RWPE1 (cell line): ENCODE measurements at regions not wholly inside any gene's neighbourhood (a gene's known extent, or its start where the extent isn't known, plus 50 kb on each side); places are given as distances from the start of the nearest gene placed in this dataset.

Source experiments
- CTCF ChIA-PET: fragments of 350-600 bp; sonication (Branson Sonifier 250); formaldehyde crosslinking; extraction: SDS; loops from one replicate; lab custom pipeline; 2021; lab: Yijun Ruan, JAX
- POLR2A ChIA-PET: fragments of 400-600 bp; formaldehyde crosslinking; extraction: SDS; loops from one replicate; lab custom pipeline; 2020; ENCODE audit warnings: antibody characterized with exemption; ENCODE audit not compliant: low non-redundant PET; lab: Yijun Ruan, JAX
- DNase-seq: peaks from one replicate; pipeline ENCODE4 v3.0.0; 2012; ENCODE audit warnings: low spot score
- H3K27ac ChIP-seq: fragments of 450-650 bp; 2 replicates; pipeline ENCODE4 v1.5.1; 2017
- TF ChIP-seq, protein P1 (sequence below): fragments of 450-650 bp; conservative IDR thresholded peaks from 2 replicates; pipeline ENCODE4 v1.5.1; 2017; ENCODE audit warnings: low read depth, mild to moderate bottlenecking

DNA sequence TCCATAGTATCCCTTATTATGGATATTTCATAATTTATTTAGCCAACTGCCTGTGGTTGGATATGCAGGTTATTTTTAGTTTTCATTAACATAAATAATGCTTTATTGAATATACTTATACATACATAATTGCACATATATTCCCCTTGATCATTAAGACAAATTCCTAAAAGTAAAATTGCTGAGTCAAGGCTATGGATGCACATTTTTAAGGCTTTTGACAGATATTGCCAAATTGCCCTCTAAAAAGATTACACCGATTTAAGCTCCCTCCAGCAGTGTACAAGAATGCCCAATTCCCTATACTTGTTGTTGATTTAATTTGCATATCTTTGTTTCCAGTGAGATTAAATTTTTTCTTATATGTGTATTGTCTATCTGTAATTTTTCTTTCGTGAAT lies 176.7 kb downstream of the C1orf94 start:
- TF ChIP-seq, protein P1, sequence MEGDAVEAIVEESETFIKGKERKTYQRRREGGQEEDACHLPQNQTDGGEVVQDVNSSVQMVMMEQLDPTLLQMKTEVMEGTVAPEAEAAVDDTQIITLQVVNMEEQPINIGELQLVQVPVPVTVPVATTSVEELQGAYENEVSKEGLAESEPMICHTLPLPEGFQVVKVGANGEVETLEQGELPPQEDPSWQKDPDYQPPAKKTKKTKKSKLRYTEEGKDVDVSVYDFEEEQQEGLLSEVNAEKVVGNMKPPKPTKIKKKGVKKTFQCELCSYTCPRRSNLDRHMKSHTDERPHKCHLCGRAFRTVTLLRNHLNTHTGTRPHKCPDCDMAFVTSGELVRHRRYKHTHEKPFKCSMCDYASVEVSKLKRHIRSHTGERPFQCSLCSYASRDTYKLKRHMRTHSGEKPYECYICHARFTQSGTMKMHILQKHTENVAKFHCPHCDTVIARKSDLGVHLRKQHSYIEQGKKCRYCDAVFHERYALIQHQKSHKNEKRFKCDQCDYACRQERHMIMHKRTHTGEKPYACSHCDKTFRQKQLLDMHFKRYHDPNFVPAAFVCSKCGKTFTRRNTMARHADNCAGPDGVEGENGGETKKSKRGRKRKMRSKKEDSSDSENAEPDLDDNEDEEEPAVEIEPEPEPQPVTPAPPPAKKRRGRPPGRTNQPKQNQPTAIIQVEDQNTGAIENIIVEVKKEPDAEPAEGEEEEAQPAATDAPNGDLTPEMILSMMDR, result no peak
- H3K27ac ChIP-seq, result no peak overlapping the region
- CTCF ChIA-PET, result no interaction called here
- POLR2A ChIA-PET, result no interaction called here
- DNase-seq, result no peak

DNA sequence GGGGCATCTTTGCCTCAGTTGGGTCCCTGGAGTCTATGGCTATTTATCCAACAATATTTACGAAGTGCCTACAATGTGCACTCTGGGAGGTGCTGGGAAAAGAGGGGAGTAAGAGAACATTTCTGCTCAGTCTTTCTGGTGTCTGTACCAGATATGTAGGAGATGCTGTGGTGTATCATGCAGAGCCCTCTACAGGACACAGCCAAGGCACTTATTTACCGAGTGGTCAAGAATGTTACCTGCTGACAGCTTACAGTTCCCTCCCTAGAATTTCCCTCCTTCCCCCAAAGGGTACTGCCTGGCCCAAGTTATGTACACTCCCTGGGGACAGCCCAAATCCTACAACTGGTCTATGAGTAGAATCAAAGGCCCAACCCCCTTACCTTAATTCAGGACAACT lies 177.7 kb downstream of the C1orf94 start:
- CTCF ChIA-PET, result no interaction called here
- DNase-seq, result no peak
- TF ChIP-seq, protein P1, result no peak

DNA sequence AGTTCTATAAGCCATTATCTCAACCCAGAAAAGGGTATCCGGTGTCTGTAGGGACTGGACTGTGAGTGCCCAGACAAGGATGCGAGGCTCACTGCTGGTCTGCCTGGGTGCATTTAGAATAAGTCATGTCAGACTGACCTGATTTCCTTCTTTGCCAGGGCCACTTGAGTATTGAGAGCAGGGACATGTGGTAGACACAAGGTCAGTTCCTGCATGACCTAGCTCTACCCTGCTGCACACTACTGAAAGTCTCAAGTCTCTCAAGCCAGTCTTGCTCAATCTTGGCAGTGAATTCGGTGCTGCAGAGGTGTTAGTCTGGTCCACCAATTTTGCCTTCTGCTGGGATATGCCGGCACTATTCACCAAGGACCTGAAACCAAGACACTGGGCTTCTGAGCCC lies 180.1 kb downstream of the C1orf94 start:
- H3K27ac ChIP-seq, result no peak overlapping the region
- TF ChIP-seq, protein P1, result no peak
- ChIA-PET CTCF (no interaction called here), POLR2A (no interaction called here)
- no peak for DNase-seq

More for the DNA sequence above, 177.7 kb downstream of the C1orf94 start:
- POLR2A ChIA-PET, result no interaction called here
- H3K27ac ChIP-seq, result no peak overlapping the region

DNA sequence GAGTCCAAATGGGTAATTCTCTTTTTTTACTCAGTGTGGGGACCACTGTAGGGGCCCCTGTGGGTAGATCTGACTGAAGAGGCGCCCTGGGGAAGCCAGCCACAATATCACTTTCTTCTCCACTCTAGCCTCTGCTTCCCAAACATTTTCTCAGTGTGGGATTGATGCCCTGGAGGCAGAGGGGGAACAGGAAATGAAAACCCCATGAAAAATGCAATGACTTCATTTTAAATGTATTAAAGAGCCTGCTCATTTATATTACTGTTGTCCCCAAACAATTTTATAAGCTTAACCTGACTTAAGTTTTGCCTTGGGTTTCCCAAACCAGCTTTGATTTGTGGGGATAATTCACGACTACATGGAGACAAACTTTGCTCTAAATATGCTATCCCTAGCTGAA lies 181.9 kb downstream of the C1orf94 start:
- ChIA-PET CTCF (no interaction called here), POLR2A (no interaction called here)
- TF ChIP-seq, protein P1, result no peak
- no peak for DNase-seq
- no peak overlapping the region for H3K27ac ChIP-seq

DNA sequence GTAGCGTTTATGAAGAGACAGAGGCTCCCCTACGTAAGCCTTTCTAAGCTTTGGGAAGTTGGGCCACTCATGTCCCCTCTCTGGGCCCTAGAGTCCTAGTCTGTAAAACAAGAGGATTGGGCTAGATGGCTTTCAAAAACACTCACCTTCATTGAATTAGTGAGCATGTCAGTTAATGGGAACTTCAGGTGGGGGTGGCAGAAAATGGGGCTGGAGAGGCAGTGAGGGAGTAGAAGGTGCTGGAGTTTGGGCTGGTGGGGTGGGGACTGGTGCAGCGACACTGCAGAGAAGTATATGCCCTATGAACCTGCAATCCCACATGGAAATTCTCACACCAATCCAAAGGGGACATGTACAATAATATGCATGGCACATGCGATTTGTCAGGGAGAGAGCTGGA lies 182.7 kb downstream of the C1orf94 start:
- no peak overlapping the region for H3K27ac ChIP-seq
- ChIA-PET POLR2A (no interaction called here), CTCF (no interaction called here)
- DNase-seq, result no peak
- TF ChIP-seq, protein P1, result no peak

DNA sequence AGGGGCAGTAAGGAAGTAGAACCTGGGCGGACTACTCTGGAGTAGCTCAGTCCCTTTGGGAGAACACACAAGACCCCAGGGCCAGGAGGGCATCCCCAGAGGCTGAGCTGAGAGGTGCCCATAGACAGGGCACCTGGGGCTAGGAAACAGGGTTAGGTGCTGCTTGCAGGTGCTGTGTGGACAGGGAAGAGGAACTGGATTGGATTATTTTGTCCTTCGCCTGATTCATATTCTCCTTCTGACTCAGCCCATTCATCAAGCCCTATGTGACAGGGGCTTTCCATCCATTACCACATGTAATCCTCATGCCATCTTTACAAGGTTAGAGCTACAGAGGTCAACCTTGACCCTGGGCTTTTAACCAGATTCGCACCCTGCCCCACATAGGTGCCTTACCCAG lies 183.9 kb downstream of the C1orf94 start:
- ChIA-PET CTCF (no interaction called here), POLR2A (no interaction called here)
- TF ChIP-seq, protein P1, result no peak
- H3K27ac ChIP-seq, result no peak overlapping the region
- no peak for DNase-seq

DNA sequence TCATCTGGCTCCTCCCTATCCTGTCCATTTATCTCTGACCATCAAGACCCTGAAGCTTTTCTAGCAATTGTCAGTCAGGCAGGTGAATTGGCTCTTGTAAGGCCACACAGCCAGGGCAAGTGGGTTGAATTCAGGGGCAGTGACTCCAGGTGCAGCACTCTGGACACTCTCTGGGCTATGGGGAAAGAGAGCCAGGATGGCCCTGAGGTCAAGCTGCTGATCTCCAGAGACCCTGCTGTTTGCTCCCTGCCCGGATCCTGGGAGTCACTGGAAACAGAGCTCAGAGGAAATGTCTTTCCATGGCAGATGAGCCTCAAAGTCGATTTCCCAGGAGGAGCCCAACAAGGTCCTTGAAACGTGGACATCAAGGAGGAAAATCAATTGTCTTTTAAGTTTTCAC lies 184.4 kb downstream of the C1orf94 start:
- ChIA-PET CTCF (no interaction called here), POLR2A (no interaction called here)
- TF ChIP-seq, protein P1, result no peak
- no peak for DNase-seq
- H3K27ac ChIP-seq, result no peak overlapping the region
